GM21367 (cell line): ENCODE measurements at regions not wholly inside any gene's neighbourhood (a gene's known extent, or its start where the extent isn't known, plus 50 kb on each side); places are given as distances from the start of the nearest gene placed in this dataset.
"Not testable (repeated sequence)": the region's sequence is repeated elsewhere in the genome, so short reads cannot be mapped to it uniquely, and the experiment has no call there.

Source experiments
- ATAC-seq: cut with Tn5 transposase; IDR thresholded peaks from one replicate; pipeline ENCODE4 v1.9.1; 2021; ENCODE audit not compliant: unreplicated experiment

GRCh38 chr4:18241727-18242126 lies 220.2 kb upstream of the LCORL start:
- no peak for ATAC-seq

DNA sequence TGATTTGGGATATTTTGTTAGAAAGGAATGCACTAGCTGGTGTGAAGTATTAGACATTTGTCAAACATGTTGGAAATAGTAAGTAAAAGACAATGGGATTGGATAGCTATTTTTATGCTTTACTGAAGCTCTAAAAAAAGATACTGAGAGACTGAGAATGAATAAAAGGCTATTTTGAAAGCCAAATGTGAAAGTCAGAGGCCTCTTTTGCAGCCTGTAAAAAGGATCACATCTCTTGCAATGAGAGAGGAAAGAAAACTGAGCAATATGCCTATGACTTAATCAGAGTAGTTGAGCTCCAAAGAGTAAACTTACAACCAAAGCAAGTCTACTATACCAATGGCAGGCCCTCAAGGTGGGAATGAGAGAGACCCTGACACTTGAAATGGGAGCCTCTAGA lies 212.6 kb upstream of the LCORL start:
- no peak for ATAC-seq

GRCh38 chr4:18231726-18232125 lies 210.2 kb upstream of the LCORL start:
- ATAC-seq: no peak

- ATAC-seq: no peak
Observed at GRCh38 chr4:18227880-18228279, 206.3 kb upstream of the LCORL start.

GRCh38 chr4:18214411-18215055 lies 193.0 kb upstream of the LCORL start:
- ATAC-seq: no peak

DNA sequence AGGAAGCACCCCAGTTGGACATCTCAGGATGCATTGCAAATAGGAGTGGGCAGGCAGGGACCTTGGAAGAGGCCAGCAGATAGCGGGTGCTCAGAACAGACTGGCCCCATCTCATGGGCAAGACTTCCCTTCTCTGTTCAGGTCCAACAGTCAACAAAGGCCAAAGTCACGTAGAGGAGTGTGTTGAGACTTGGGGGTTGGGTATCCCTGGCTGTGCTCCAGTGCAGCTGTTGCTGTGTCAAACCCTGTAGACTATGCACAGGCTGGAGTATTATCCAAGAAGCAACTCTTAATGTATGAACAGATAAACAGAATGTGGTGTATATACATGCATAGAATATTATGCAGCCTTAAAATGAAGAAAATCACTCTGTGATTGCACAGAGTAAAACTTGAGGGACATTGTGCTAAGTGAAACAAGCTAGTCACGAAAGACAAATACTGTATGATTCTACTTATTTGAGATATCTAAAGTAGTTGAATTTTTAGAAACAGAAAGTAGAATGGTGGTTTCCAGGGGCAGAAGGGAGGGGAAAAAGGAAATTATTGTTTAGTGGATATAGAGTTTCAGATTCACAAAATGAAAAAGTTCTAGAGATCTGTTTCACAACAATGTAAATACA lies 192.1 kb upstream of the LCORL start:
- ATAC-seq: no peak

GRCh38 chr4:18209448-18209847 lies 187.9 kb upstream of the LCORL start:
- peak; percentile 60 for ATAC-seq

DNA sequence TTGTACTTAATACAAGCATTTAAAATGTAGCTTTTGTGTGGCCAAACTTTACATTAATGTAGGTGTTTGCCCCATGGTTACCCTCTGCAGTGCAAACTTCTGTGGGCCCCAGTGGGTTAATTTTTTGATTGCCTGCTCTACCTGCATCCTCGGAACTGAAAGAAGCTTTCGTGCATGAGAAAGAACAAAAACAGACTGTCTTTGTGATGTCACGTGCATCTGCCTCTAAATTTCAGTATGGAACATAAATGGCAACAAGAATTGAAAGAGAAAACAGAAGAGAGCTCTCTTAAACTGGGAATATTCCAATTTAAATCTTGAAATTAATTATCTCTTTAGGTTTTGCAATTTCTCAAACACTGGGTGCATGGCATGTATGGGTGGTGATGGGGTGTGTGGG lies 182.4 kb upstream of the LCORL start:
- no peak for ATAC-seq

- ATAC-seq: no peak
Observed at GRCh38 chr4:18202486-18202885, 180.9 kb upstream of the LCORL start.

DNA sequence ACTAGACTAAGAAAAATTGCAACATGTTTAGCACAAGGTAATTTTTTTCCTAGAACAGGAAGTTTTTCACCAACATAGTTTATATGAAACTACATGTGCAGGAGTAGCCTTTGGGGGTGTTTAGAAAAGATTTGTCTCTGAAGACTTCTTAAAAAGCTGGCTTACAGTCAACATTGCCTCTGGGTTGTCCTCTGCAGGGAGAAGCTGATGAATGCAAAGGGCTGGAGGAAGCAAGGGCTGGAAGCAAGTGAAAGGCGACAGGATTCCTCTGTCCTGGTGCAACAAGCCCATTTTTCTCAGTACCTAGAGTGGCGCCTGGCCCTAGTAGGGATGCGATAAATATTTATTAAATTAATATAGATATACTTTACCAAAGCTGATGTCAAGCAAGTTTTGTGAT lies 180.3 kb upstream of the LCORL start:
- ATAC-seq: no peak

DNA sequence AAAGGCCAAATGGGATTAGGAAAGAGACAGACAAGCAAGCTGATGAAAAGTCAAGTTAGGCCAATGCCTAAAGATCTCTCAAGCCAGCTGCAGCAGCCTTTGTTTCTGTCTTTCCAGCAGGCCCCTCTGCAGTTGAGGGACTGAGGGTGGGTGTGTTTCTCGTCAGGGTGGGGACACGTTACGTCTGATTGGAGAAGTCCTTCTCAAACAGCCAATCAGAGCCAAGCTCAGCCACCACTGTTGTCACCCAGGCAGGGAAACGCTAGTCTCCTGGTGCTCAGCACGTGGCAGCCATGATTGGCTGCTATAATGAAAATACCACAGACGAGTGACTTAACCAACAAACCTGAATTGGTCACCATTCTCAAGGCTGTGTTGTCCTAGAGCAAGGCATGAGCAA lies 177.1 kb upstream of the LCORL start:
- ATAC-seq: no peak

DNA sequence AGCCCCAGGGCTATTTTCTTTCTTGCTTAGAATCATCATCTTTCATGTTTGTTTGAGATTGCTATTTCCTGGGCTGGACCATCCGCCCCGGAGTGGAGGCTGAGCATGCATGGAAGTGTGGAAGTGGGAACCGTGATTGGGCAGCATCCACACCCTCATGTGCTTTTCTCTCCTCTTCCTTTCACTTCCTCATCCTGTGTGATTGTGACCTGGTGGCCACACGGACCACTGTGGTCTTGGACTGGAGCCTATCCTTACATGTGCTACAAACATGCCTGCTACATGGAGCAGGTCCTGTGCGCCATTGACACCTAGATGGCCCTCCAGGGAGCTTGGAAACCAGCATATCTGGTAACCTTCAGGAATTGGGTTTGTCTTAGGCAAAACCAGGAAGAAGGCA lies 175.9 kb upstream of the LCORL start:
- no peak for ATAC-seq

DNA sequence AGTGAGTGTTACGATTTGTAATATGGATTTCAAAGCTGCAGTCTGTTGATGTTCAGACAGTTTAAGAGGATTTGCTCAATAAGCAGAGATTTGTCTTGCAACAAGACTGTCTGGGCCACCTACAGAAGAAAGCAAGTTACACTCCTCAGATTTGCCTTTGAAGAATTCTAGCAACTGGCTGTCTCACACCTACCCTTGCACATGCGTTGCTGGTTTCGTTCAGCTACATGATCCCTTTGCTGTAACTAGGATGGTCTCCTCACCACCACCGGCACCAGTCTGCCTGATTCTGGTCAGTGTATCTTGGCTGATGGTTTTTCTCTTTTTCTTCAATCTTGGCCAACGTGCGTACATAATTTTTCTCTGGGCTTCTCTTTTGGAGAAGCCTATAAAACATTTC lies 172.7 kb upstream of the LCORL start:
- no peak for ATAC-seq

- no peak for ATAC-seq
Observed at GRCh38 chr4:18192901-18193300, 171.3 kb upstream of the LCORL start.

GRCh38 chr4:18185491-18185890 lies 163.9 kb upstream of the LCORL start:
- no peak for ATAC-seq

GRCh38 chr4:18180892-18181291 lies 159.3 kb upstream of the LCORL start:
- no peak for ATAC-seq

DNA sequence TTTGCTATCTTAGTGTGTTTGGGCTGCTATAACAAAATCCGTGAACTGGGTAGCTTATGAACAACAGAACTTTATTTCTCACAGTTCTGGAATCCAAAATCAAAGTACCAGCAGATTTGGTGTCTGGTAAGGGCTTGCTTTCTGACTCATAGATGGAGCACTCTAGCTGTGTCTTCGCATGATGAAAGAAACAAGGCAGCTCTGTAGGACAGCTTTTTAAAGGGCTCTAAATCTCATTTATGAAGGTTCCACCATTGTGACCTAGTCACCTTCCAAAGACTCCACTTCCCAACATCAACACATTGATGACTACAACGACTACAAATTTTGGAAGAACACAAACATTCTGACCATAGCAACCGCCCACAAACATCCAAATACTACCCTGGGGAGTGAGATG lies 158.6 kb upstream of the LCORL start:
- ATAC-seq: no peak

- ATAC-seq: no peak
Observed at GRCh38 chr4:18171896-18172295, 150.3 kb upstream of the LCORL start.

DNA sequence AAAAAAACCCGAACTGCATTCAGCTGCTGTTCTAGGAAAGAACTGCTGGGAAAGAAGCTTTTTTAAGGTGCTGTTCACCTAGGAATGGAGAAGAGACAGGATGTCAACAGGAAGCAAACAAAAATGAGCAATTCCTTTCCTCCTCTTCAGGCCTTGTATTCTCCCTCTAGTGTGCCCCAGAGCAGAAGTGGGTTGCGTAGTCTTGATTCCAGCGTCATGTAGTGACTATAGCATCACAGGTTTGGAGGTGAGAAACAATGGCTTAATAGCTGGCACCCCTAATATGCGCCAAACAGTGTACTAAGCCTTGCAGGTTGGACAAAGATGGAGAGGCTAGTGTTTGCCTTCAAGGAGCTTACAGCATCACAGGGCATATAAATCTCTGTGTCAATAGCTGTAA lies 146.3 kb upstream of the LCORL start:
- no peak for ATAC-seq

DNA sequence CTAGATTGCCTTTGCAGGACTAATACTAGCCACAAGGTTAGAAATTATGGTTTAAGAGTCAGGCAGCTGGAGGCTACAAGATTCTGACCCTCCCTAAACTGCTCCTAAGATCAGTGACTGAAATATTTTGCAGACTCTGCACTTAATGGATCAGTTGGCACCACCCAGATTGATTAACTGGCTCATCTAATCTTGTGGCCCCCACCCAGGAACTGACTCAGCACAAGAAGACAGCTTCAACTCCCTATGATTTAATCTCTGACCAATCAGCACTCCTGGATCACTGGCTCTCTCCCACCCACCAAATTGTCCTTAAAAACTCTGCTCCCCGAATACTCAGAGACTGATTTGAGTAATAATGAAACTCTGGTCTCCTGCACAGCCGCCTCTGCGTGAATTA lies 145.4 kb upstream of the LCORL start:
- ATAC-seq: no peak

DNA sequence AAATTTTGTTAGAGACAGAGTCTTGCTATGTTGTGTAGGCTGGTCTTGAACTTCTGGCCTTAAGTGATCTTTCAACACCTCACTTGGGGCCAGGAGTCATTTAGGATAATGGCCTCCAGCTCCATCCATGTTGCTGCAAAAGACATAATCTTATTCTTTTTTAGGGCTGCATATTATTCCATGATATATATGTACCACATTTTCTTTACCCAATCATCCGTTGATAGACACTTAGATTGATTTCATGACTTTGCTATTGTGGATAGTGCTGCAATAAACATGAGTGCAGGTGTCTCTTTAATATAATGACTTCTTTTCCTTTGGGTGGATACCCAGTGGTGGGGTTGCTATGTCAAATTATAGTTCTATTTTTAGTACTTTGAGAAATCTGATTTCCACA lies 140.9 kb upstream of the LCORL start:
- no peak for ATAC-seq

GRCh38 chr4:18159117-18159912 lies 137.8 kb upstream of the LCORL start:
- not testable (repeated sequence) for ATAC-seq
